Amniotic stem cell (primary cell): ENCODE measurements at regions not wholly inside any gene's neighbourhood (a gene's known extent, or its start where the extent isn't known, plus 50 kb on each side); places are given as distances from the start of the nearest gene placed in this dataset.
"Not testable (repeated sequence)": the region's sequence is repeated elsewhere in the genome, so short reads cannot be mapped to it uniquely, and the experiment has no call there.

Experiments used
- DNase-seq: peaks from one replicate; lab custom pipeline; 2025; lab: John Stamatoyannopoulos, UW

- no peak for DNase-seq
These were observed 273.0 kb upstream of the SFSWAP start for GRCh38 chr12:131437706-131438492.

DNA sequence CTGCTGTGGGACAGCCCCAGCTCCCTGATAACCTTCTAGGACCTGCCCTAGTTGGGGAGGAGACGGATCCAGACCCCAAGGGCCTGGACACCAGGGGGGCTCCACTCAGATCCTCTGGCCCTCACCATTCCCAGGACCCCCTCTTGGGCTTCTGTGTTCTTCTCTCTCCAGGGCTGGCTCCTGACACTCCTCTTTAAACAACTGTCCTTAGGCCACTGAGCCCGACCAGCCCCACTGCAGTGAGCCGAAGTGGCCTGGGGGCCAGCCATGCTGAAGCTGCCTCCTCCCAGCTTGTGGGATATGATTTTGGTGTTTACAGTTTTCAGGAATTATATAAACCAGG lies 272.4 kb upstream of the SFSWAP start:
- DNase-seq, result not testable (repeated sequence)

GRCh38 chr12:131438881-131439280 lies 272.0 kb upstream of the SFSWAP start:
- DNase-seq, result no peak

- not testable (repeated sequence) for DNase-seq
These were observed 271.1 kb upstream of the SFSWAP start for GRCh38 chr12:131439752-131440151.

GRCh38 chr12:131440209-131441059 lies 270.5 kb upstream of the SFSWAP start:
- not testable (repeated sequence) for DNase-seq

GRCh38 chr12:131441060-131441396 lies 269.9 kb upstream of the SFSWAP start:
- no peak for DNase-seq

- no peak for DNase-seq
These were observed 269.1 kb upstream of the SFSWAP start for GRCh38 chr12:131441638-131442336.

DNA sequence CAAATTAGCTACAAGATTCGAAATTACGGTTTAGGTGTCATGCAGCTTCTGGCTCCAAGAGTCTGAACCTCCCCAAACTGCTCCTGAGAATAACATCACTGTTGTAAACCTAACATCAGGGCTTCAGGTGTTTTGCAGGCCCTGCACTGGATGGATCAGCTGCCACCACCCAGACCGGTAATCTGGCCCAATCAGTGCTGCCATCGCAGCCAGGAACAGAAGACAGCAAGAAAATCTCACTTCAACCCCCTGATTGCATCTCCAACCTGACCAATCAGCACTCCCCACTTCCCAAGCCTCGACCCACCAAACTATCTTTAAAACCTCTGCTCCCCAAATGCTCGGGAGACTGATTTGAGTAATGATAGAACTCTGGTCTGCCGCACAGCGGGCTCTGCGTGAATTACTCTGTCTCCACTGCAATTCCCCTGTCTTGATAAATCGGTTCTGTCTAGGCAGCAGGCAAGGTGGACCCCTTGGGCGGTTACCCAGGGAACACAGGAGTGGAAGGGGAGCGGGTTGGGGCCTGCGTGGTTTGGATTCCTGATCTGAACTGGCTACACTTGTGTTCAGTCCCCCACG lies 268.5 kb upstream of the SFSWAP start:
- no peak for DNase-seq

- DNase-seq, result no peak
These were observed 267.6 kb upstream of the SFSWAP start for GRCh38 chr12:131443019-131444000.

DNA sequence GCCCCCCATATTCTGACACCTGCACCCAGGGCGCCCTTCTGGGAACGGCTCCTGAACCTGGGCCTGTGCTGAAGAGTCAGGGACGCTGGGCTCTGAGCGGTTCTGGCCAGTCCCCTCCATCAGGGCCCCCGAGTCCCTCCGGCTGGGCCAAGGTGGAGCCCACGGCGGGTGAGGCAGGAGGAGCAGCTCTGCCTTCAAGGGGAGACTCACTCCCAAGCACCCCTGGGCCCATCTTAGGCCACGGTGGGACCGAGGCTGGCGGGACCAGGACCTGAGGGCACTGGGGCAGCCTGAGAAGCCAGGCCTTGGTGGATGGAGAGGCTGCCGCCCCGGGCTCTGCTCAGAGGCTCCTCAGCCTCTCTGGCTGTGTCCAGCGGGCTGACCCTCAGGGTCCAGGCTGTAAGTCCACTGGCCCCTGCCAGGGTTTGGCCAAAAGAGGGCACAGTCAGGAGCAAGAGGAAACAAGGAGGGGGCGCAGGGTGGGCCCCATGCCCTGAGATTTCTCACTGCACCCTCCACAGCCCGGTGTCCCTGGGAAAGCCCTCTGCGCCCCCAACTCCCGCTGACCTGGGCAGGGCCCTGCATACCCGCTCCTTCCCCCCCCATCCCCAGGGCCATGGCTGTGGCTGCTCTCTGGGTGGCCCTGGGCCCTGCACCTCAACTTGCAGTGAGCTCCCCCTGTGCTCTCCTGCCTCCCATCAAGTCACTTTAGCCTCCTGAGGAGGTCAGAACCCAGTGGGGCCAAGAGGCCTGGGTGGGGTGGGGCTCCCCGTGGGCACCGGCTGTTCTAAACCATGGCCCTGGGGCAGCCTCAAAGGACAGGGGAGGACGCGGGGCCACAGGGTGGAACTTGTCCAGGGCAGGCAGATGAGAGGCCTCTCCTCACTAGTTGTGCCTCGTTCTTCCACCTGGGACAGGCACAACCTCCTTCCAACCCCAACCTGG lies 266.4 kb upstream of the SFSWAP start:
- DNase-seq, result no peak

GRCh38 chr12:131445184-131445774 lies 265.6 kb upstream of the SFSWAP start:
- no peak for DNase-seq

GRCh38 chr12:131445795-131446194 lies 265.1 kb upstream of the SFSWAP start:
- DNase-seq, result no peak

- DNase-seq, result not testable (repeated sequence)
These were observed 263.3 kb upstream of the SFSWAP start for GRCh38 chr12:131447636-131448035.

- DNase-seq, result no peak
These were observed 262.6 kb upstream of the SFSWAP start for GRCh38 chr12:131448254-131448795.

DNA sequence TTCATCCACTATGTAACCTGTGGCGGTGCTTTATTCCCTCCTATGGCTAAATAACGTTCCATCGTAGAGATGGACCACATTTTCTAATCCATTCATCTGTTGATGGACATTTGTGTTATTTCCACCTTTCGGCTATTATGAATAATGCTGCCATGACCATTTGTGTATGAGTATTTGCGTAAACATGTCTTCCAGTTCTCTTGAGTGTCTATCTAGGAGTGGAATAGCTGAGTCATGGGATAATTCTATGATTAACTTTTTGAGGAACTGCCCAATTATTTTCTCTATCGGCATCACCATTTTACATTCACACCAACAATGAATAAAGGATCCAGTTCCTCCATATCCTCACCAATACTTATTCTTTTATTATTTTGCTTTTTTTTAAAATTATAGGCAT lies 261.9 kb upstream of the SFSWAP start:
- no peak for DNase-seq

DNA sequence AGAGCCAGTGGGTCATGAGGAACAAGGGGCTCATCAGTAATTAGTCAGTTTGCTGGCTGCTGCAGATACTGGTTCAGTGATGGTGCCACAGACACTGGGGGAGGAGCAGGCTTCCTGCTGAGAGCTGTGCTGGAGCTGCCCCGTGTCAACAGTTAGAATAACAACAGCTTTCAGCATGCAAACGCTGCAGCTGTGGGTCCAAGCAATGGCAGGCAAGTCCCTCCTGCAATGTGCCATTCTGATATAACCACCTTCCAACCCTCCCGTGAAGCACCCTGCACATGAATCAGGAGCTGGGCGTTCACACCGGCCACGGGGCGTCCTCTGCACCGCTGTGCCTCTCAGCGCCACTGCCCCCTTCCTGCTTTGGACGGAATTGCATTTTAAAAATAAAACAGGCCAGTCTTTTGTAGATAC lies 258.4 kb upstream of the SFSWAP start:
- DNase-seq, result no peak

GRCh38 chr12:131454418-131455217 lies 256.3 kb upstream of the SFSWAP start:
- DNase-seq, result no peak

GRCh38 chr12:131455218-131455506 lies 255.7 kb upstream of the SFSWAP start:
- no peak for DNase-seq
